ENCODE measurements at regions not wholly inside any gene's neighbourhood (a gene's known extent, or its start where the extent isn't known, plus 50 kb on each side); places are given as distances from the start of the nearest gene placed in this dataset.

DNA sequence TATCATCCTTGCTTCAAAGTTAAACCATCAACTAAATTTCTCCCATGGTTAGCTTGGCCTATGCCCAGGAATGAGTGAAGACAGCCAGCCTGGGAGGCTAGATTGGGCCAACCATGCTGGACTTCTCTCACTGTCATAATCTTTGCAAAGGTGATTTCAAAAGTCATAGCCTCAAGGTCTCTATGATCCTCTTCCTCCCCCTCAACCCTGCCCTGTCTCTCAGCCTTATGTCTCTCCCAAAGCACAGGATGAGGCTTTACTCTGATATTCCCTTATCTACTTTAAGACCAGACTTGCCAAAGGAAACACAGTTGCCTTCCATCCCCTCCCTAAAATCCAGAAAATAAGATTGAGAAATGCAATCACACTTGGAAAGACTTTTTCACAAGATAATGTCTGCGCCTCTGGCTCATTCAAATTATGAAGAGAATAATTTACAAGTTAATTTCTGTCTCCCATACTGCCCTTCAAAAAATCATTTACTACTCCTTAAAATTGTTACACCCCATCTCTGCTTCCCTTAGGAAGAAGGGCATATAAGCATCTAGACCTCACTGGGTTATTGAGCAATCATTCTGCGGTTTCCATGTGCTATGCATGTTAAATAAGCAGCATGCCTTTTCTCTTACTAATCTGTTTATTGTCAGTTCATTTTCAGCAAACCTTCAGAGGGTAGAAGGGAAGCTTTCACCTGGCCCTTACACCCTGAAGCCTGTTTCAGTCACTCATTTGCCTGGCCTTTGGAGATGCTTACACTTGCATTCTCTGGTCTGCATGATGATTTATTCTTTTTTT lies 113.8 kb upstream of the ANKRD55 start:
- Histone ChIP-seq H3K27me3 (no peaks in the 10 kb centered on the region), H3K9me3 (no peaks in the 10 kb centered on the region), H3K36me3 (no peaks in the 10 kb centered on the region), H3K4me3 (no peak overlapping the region), H3K4me1 (peaks cover 4 to 11% of the 10 kb centered on the region in 2 donors), H3K27ac (peak overlapping the region in 1 of 2 donors; percentile 32)
- no peak for TF ChIP-seq POLR2A (IDR thresholded peaks at IDR 0.05)
- no peak for TF ChIP-seq CTCF (IDR thresholded peaks at IDR 0.05)
- intact Hi-C loops (cut with DNase I; ENCODE audit: low total_unique reads): no loop called here
- peak in 1 of 2 donors; percentile 18 for DNase-seq

- intact Hi-C loops (cut with DNase I; ENCODE audit: low total_unique reads): no loop called here
- H3K4me1 ChIP-seq: peaks cover 4 to 11% of the 10 kb centered on the region in 2 donors
- H3K27ac ChIP-seq: peak overlapping the region in 1 of 2 donors; percentile 32
- no peaks in the 10 kb centered on the region for H3K27me3 ChIP-seq
- no peak for DNase-seq
- no peaks in the 10 kb centered on the region for H3K9me3 ChIP-seq
- TF ChIP-seq CTCF (IDR thresholded peaks at IDR 0.05): no peak
- no peak for TF ChIP-seq POLR2A (IDR thresholded peaks at IDR 0.05)
- no peak overlapping the region for H3K4me3 ChIP-seq
- no peaks in the 10 kb centered on the region for H3K36me3 ChIP-seq
Observed at GRCh38 chr5:56346044-56346710, 113.0 kb upstream of the ANKRD55 start.

GRCh38 chr5:56345352-56345751 lies 112.2 kb upstream of the ANKRD55 start:
- no peaks in the 10 kb centered on the region for H3K9me3 ChIP-seq
- TF ChIP-seq POLR2A (IDR thresholded peaks at IDR 0.05) (no peak), CTCF (IDR thresholded peaks at IDR 0.05) (no peak)
- intact Hi-C loops (cut with DNase I; ENCODE audit: low total_unique reads): no loop called here
- H3K27ac ChIP-seq: no peak overlapping the region
- H3K27me3 ChIP-seq: no peaks in the 10 kb centered on the region
- H3K4me1 ChIP-seq: peaks cover 4 to 6% of the 10 kb centered on the region in 2 donors
- no peak overlapping the region for H3K4me3 ChIP-seq
- DNase-seq: no peak
- no peaks in the 10 kb centered on the region for H3K36me3 ChIP-seq

DNA sequence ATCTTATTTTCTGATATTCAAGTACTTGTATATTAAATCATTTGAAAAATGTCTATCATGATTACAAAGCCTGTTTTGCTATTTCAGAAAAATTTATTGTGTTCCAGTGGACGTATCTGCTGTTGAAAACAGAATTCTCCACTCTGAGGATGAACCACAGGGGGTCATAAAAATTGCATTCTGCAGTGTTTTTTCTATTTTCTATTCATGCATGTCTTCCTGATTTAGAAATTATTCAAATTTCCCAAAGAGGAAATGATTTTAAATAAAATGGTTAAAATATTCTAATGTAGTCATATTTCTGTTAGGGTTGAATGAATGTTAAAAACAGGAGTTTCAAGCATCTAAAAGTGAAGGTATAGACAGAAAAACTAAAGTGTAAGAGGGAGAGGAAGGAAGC lies 111.5 kb upstream of the ANKRD55 start:
- H3K4me1 ChIP-seq: peaks cover 0 to 4% of the 10 kb centered on the region in 2 donors
- no peak for DNase-seq
- H3K4me3 ChIP-seq: no peak overlapping the region
- H3K36me3 ChIP-seq: no peaks in the 10 kb centered on the region
- H3K9me3 ChIP-seq: no peaks in the 10 kb centered on the region
- no peak for TF ChIP-seq POLR2A (IDR thresholded peaks at IDR 0.05)
- no peak for TF ChIP-seq CTCF (IDR thresholded peaks at IDR 0.05)
- H3K27me3 ChIP-seq: no peaks in the 10 kb centered on the region
- no peak overlapping the region for H3K27ac ChIP-seq
- intact Hi-C loops (cut with DNase I; ENCODE audit: low total_unique reads): no loop called here

GRCh38 chr5:56343988-56344387 lies 110.9 kb upstream of the ANKRD55 start:
- TF ChIP-seq POLR2A (IDR thresholded peaks at IDR 0.05) (no peak), CTCF (IDR thresholded peaks at IDR 0.05) (no peak)
- H3K4me3 ChIP-seq: no peak overlapping the region
- H3K4me1 ChIP-seq: no peaks in the 10 kb centered on the region
- no peaks in the 10 kb centered on the region for H3K27me3 ChIP-seq
- no peaks in the 10 kb centered on the region for H3K9me3 ChIP-seq
- H3K36me3 ChIP-seq: no peaks in the 10 kb centered on the region
- no peak overlapping the region for H3K27ac ChIP-seq
- no peak for DNase-seq
- intact Hi-C loops (cut with DNase I; ENCODE audit: low total_unique reads): no loop called here

All from uterus (tissue), 3 donors.